NOMO-1 treated with dmso at 0.1 percent for 144 hours (cell line): ENCODE measurements at regions not wholly inside any gene's neighbourhood (a gene's known extent, or its start where the extent isn't known, plus 50 kb on each side); places are given as distances from the start of the nearest gene placed in this dataset.

Experiments used
- DNase-seq: peaks from one replicate; lab custom pipeline; 2025; ENCODE audit not compliant: unreplicated experiment; lab: John Stamatoyannopoulos, UW

DNA sequence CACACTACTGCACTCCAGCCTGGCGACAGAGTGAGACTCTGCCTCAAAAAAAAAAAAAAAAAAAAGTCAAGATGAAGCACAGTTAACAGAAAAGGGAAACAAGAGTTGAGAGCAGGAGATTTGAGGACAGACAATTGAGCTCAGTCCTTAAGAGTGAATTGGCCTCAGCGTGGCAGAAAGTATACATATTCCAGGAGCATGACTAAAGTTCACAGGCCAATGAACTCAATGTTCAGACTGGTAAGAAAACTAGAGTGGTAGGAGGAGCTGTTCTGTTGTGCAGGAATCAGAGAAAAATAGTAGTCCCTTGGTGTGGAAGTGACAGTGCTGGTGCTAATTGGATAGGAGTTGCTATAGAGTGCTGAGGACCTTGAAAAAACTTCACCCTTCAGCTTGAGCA lies 60.0 kb downstream of the NRN1 start:
- DNase-seq = no peak

- DNase-seq = no peak
Observed at GRCh38 chr6:5946181-5946580, 60.5 kb downstream of the NRN1 start.

DNA sequence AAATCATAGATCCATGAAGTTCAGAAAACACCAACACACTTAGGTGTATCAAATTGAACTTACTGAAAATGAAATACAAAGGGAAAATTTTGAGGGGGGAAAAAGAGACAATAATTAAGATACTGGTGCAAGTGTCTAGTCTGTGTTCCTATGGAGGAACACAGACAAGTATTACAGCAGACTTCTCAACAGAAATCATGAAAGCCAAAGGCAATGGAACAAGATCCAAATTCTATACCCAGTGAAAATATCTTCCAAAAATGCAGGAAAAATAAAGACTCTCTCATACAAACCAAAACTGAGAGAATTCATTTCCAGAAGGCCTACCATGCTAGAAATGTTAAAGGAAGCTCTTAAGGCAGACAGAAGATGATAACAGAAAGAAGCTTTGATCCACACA lies 63.1 kb downstream of the NRN1 start:
- DNase-seq = no peak

GRCh38 chr6:5942591-5942990 lies 64.1 kb downstream of the NRN1 start:
- no peak for DNase-seq

DNA sequence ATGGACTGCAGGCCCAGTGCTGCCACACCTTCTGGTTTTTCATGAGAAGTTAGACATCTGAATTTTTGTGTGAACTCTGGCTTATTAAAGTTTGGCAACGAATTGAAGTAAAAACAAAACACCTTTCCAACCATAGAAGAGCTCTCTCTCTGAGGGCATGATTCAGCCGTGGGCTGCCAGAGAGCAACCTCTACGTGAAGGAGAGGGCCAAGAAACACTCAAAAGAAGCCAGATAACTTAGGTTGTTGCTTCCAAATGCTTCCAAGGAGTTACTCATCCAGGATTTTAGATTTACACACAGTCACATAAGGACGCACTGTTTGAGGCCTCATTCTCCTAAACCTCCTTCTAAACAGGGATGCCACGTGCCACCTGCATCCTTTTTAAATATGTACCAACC lies 65.5 kb downstream of the NRN1 start:
- no peak for DNase-seq

- DNase-seq = no peak
Observed at GRCh38 chr6:5938934-5939333, 67.8 kb downstream of the NRN1 start.

- no peak for DNase-seq
Observed at GRCh38 chr6:5937936-5938706, 68.6 kb downstream of the NRN1 start.

DNA sequence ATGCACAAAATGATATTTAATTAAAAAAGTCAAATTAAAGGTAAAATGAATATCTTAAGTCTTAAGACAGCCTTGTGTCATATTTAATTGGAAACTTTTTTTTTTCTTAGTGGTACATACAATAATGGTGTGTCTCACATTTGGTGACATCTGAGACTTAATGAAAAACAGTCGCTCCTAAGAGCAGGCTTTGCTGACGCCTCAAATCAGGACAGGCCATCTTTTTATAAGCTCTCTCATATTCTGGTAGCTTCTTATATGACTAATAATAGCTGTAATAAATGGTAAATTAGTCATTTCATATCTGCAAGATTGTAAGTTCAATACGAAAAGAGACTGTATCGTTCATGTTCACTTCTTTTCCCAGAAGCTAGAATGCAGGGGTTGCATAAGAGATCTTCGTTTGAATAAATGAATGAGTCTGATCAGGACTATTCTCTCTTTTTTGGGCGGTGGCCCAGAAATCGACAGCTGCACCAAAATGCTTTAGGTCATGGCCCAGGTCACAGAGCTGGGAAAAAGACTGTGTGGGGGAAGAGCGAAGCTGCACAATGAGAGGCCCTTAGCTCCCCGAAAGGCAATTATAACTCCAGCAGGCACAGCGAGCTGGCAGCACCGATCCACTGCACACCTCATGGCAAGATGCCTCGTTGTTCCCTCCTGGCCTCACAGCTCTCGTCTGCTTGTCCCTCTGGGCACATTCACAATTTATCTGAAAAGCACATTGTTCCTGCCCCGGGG lies 69.4 kb downstream of the NRN1 start:
- DNase-seq = no peak

GRCh38 chr6:5936631-5937030 lies 70.1 kb downstream of the NRN1 start:
- DNase-seq = no peak

GRCh38 chr6:5936140-5936539 lies 70.6 kb downstream of the NRN1 start:
- DNase-seq = no peak

GRCh38 chr6:5930968-5931367 lies 75.8 kb downstream of the NRN1 start:
- no peak for DNase-seq

DNA sequence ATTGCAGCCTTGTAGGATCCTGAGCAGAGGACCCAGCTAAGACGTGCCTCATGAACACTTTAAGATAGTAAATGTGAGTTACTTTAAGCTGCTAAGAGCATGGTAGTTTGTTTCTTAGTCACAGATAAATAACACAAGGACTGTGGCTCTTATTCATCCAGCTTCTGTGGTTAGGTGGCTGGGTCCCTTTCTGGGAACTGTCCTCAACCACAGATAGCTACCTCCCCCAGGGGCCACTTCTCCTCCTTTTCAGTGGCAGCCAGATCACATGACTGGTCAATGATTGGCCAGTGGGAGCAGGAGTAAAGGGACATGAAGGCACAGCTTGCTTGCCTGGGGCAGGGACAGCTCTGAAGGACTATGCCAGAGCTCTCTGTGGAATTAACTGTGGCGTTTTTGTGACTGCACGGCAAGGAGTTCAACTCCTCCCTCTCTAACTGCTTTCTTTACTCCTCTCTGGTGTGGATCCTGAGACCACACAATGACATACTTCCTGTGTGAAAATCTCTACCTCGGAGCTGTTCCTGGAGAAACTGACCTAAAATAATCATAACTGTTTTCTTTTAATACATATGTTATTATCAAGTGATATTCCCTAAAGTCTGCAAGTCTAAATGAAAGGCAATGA lies 76.5 kb downstream of the NRN1 start:
- DNase-seq = no peak

DNA sequence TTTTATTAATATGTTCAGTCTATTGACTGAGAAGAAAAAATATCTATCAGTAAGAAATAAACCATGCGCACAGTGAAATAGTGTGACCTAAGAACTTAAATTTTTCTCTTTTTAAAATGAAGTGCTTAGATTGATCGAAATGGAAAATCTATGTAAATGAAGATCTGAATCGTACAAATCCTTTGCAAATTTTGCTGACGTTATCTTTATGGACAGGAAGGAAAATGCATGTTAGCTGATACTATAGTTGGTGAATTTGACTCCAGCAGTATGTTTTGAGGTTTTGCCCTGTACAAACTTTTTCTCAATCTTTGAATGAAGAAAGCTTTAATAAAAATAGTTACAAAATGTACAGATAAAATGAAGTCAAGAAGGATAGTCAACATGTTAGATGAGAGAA lies 82.9 kb downstream of the NRN1 start:
- no peak for DNase-seq

- no peak for DNase-seq
Observed at GRCh38 chr6:5922230-5922629, 84.5 kb downstream of the NRN1 start.

DNA sequence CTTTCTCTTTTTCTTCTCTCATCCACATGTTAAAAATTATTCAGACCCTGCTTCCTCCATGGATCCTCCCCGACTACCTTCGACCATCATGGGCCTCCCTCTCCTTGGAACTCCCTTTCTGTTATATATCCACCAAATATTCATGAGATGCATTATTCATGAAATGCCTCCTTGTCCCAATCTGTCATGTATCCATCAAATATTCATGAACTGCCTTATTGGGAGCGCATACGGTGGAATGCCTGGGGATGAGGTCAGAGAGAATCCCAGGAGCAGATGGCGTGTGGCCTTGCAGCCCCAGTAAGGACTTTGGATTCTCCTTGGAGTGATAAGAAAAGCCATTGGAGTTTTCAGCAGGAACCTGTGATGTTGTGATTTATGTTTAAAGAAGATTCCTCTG lies 97.0 kb downstream of the NRN1 start:
- no peak for DNase-seq

DNA sequence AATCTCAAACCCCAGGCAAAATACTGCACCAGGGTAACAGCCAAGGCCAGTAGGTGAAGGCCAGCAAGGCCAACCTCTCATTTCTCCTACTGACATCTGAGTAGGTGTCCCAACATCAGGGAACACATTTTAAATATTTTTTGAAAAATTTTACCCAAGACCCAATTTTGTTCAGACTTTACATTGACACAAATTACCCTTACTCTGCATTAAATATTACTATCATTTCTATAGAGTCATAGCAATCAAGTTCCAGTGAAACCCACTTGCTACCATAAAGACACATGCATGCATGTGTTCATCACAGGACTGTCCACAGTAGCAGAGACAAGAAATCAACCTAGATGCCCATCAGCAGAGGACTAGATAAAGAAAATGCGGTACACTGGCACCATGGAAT lies 99.9 kb downstream of the NRN1 start:
- DNase-seq = no peak

DNA sequence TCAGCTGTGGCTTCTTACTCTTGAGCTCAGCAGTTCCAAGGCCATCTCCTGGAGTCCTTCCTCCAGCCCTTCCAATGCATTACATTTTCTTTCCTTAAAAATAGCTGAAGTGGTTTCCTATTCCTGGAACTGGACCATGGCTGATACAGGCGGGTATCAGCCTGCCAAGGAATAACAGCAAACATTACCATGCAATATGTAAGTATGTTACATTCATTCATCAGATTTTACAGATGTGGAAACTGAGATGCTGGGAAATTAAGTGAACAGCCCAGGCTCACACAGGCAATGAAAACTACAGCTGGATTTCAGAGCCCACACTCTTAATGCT lies 100.4 kb downstream of the NRN1 start:
- no peak for DNase-seq

- no peak for DNase-seq
Observed at GRCh38 chr6:5905431-5906339, 101.0 kb downstream of the NRN1 start.

DNA sequence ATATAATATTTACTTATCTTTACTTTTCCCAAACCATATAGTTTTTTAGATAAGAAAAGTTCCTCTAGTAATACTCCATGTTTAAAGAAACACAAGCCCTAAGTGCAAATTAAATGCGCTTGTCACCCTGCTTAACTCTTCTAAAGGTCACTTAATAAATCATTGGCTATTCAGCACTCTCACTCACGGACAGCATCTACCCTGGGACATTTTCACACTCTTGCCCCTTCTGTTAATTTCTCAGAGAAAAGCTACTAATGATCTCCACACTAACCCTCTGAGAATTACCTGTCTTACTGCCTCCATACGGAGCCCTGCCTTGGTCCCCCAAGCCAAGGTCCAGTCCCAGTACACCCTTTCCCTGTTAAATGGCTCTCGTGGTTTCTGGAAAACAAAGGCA lies 102.2 kb downstream of the NRN1 start:
- DNase-seq = no peak

DNA sequence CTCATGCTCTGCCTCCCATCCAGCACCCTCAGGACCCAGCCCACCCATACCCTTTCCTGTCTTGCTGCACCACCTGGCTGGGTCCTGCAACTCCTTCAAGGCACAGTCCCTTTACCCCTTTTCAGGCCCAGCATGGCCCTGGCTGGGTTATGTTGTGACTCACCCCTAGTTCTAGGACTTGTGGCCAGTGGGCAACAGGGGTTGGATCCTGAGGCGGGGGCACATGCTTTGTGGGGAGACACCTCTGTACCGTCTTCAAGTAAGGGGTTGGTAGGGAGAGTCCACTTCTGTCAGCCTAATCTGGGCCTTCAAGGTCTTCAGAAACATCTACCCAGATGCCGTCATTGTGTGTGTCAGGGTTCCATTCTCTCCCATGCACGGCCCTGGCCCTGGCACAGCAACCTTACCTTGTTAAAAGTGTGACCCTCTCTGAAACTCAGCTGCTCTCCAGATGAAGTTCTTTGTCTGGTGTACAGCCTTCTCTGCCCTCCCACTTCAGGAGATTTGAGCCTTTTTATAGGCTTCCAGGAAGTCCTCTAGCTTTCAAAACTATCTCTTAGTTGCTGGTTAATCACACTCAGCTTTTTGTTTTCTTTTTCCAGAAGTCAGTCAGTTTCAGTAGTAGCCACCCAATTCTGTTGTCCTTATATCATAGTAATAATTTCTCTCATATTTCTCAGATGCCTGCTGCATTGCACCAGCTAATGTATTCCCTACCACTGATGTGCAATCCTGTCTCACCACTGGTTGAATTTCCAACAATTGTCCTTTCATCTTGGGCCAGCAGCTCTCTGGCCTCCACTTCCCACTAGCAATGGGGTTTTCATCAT lies 107.3 kb downstream of the NRN1 start:
- no peak for DNase-seq
